GM12878 (cell line): ENCODE measurements at regions not wholly inside any gene's neighbourhood (a gene's known extent, or its start where the extent isn't known, plus 50 kb on each side); places are given as distances from the start of the nearest gene placed in this dataset.

Experiments
- ATAC-seq: fragments of 200-7000 bp; cut with Tn5 transposase; 3 replicates; pipeline ENCODE4 v1.9.1; 2020; ENCODE audit warnings: mild to moderate bottlenecking, moderate library complexity
- BruUV-seq: library from RNA; stranded (reverse); fragments of 400-500 nt; replicated peaks from 2 replicates; lab custom pipeline; 2021; lab: Mats Ljungman, UMichigan
- CTCF ChIA-PET: fragments of 300-600 bp; sonication (Branson Sonifier 250); formaldehyde crosslinking; extraction: SDS; loops from one replicate; lab custom pipeline; 2021; ENCODE audit warnings: inconsistent platforms; lab: Yijun Ruan, JAX
- POLR2A ChIA-PET: fragments of 350-600 bp; formaldehyde crosslinking; extraction: SDS; loops from one replicate; lab custom pipeline; 2021; ENCODE audit warnings: inconsistent platforms; lab: Charles Lee
- RAD21 ChIA-PET: fragments of 300-600 bp; sonication (Branson Sonifier 250); formaldehyde crosslinking; loops from one replicate; lab custom pipeline; 2023; ENCODE audit warnings: antibody characterized with exemption; ENCODE audit not compliant: unreplicated experiment; lab: Charles Lee
- SMC1A ChIA-PET: fragments of 300-600 bp; sonication (Branson Sonifier 250); formaldehyde crosslinking; loops from one replicate; lab custom pipeline; 2023; ENCODE audit not compliant: unreplicated experiment, uncharacterized antibody; lab: Charles Lee
- DNase-seq: peaks from one replicate; pipeline ENCODE4 v3.0.0-alpha.2; 2011; ENCODE audit warnings: low read depth, low spot score
- FAIRE-seq: peaks from 3 replicates; lab custom pipeline; 2011; peaks lifted over from hg19 to GRCh38; lab: Jason Lieb, UNC
- H2AFZ ChIP-seq: 2 replicates; pipeline ENCODE4 v1.6.0; 2011; ENCODE audit warnings: low read depth, low read length, control low read depth; ENCODE audit not compliant: control insufficient read depth
- H3K27ac ChIP-seq: 2 replicates; pipeline ENCODE4 v1.5.1; 2011; ENCODE audit warnings: control low read depth; ENCODE audit not compliant: control insufficient read depth, insufficient read depth
- H3K27me3 ChIP-seq, 2 experiments: replicated peaks in 1 of 2; 2 replicates each; pipeline versions ENCODE4 v1.6.0 to v1.6.1; 2011; ENCODE audit warnings: low read length in 1 of 2; ENCODE audit not compliant: control insufficient read depth in 2 of 2, insufficient read depth in 2 of 2
- H3K36me3 ChIP-seq, 2 experiments: 2 replicates each; pipeline ENCODE4 v1.5.1; 2011; ENCODE audit warnings: low read length in 1 of 2; ENCODE audit not compliant: control insufficient read depth in 2 of 2, insufficient read depth in 2 of 2
- H3K4me1 ChIP-seq: 2 replicates; pipeline ENCODE4 v1.6.1; 2011; ENCODE audit warnings: mild to moderate bottlenecking, low read length, moderate library complexity, mixed read lengths; ENCODE audit not compliant: control insufficient read depth, insufficient read depth
- H3K4me2 ChIP-seq: 2 replicates; pipeline ENCODE4 v1.6.0; 2011; ENCODE audit warnings: control low read depth; ENCODE audit not compliant: control insufficient read depth, insufficient read depth
- H3K4me3 ChIP-seq: fragments of 200-600 bp; sonication (generic); 2 replicates; pipeline ENCODE4 v1.5.1; 2016
- H3K79me2 ChIP-seq: 2 replicates; pipeline ENCODE4 v1.6.0; 2011; ENCODE audit warnings: low read length; ENCODE audit not compliant: control insufficient read depth, insufficient read depth
- H3K9ac ChIP-seq: 2 replicates; pipeline ENCODE4 v1.8.0; 2011; ENCODE audit warnings: low read length, control low read depth, mixed read lengths; ENCODE audit not compliant: control insufficient read depth, insufficient read depth
- H3K9me3 ChIP-seq: replicated peaks from 3 replicates; pipeline ENCODE4 v1.5.1; 2011; ENCODE audit warnings: mild to moderate bottlenecking, low read length; ENCODE audit not compliant: control insufficient read depth, insufficient read depth
- H4K20me1 ChIP-seq: 2 replicates; pipeline ENCODE4 v1.6.0; 2011; ENCODE audit not compliant: control insufficient read depth, insufficient read depth
- CBX3 ChIP-seq: fragments of 200-600 bp; sonication (generic); IDR thresholded peaks from 2 replicates; pipeline ENCODE4 v1.6.1; 2016; ENCODE audit warnings: low read depth, borderline replicate concordance
- CHD2 ChIP-seq: IDR thresholded peaks from 2 replicates; pipeline ENCODE4 v1.6.1; 2011; ENCODE audit warnings: low read depth, low read length, improper control_type of control experiment, borderline replicate concordance
- ESRRA ChIP-seq: IDR thresholded peaks from 2 replicates; pipeline ENCODE4 v1.6.1; 2012; ENCODE audit warnings: mild to moderate bottlenecking, low read length, improper control_type of control experiment
- LARP7 ChIP-seq: fragments of 450-650 bp; IDR thresholded peaks from 2 replicates; pipeline ENCODE4 v1.6.1; 2017; ENCODE audit warnings: mild to moderate bottlenecking
- NFYA ChIP-seq: IDR thresholded peaks from 2 replicates; pipeline ENCODE4 v1.6.1; 2011; ENCODE audit warnings: low read depth, mild to moderate bottlenecking, low read length, improper control_type of control experiment, borderline replicate concordance
- NFYB ChIP-seq: IDR thresholded peaks from 2 replicates; pipeline ENCODE4 v1.6.1; 2011; ENCODE audit warnings: low read depth, mild to moderate bottlenecking, low read length, improper control_type of control experiment, moderate library complexity; ENCODE audit not compliant: insufficient read depth
- RELB ChIP-seq: fragments of 450-650 bp; IDR thresholded peaks from 2 replicates; pipeline ENCODE4 v1.6.1; 2017; ENCODE audit warnings: low read depth, mild to moderate bottlenecking, moderate library complexity
- SKIL ChIP-seq: fragments of 450-650 bp; IDR thresholded peaks from 2 replicates; pipeline ENCODE4 v1.6.1; 2017; ENCODE audit warnings: mild to moderate bottlenecking, low read depth, inconsistent platforms; ENCODE audit not compliant: poor library complexity, severe bottlenecking
- SMARCA5 ChIP-seq: fragments of 450-650 bp; IDR thresholded peaks from 2 replicates; pipeline ENCODE4 v1.6.1; 2017; ENCODE audit warnings: mild to moderate bottlenecking
- STAT3 ChIP-seq: IDR thresholded peaks from 2 replicates; pipeline ENCODE4 v1.6.1; 2011; ENCODE audit warnings: low read depth, low read length, improper control_type of control experiment
- YY1 ChIP-seq: IDR thresholded peaks from 2 replicates; pipeline ENCODE4 v1.6.1; 2011; ENCODE audit warnings: low read depth, mild to moderate bottlenecking, low read length
- ZNF217 ChIP-seq: fragments of 450-650 bp; IDR thresholded peaks from 2 replicates; pipeline ENCODE4 v1.6.1; 2017; ENCODE audit warnings: antibody characterized with exemption, mild to moderate bottlenecking
- WGBS: methylation state at CpG from one replicate; pipeline ENCODE4 v1.1.6; 2016; ENCODE audit warnings: low lambda C conversion rate; ENCODE audit not compliant: insufficient replicate concordance, insufficient coverage; ENCODE audit errors: missing lambda C conversion rate; 5-methylcytosine and 5-hydroxymethylcytosine counted together
- in situ Hi-C: fragments of 300-500 bp; cut with MboI; formaldehyde crosslinking; loops from 9 replicates; pipeline ENCODE4 v1.14.3; 2018; ENCODE audit warnings: mixed read lengths
- intact Hi-C: fragments of 100-400 bp; cut with micrococcal nuclease; formaldehyde crosslinking; loops from one replicate; pipeline ENCODE4 v1.14.2; 2022; ENCODE audit not compliant: unreplicated experiment

GRCh38 chr3:18771931-18772330 is 346.8 kb upstream of the SATB1 start:
- H3K4me2 ChIP-seq, result no peak overlapping the region
- H3K4me1 ChIP-seq, result no peaks in the 10 kb centered on the region
- ChIA-PET RAD21 (no interaction called here), SMC1A (no interaction called here), POLR2A (no interaction called here), CTCF (interaction anchor here (1.2 kb wide), 1 partner anchor 14 kb away, joined by 3 read pairs; no protein-coding TSS in a partner anchor)
- FAIRE-seq (no peak), ATAC-seq (no peak), DNase-seq (no peak)
- H3K36me3 ChIP-seq, result no peaks in the 10 kb centered on the region
- H3K9me3 ChIP-seq, result no peaks in the 10 kb centered on the region
- no peaks in the 10 kb centered on the region for H3K27me3 ChIP-seq
- intact Hi-C loops (no loop called here), in situ Hi-C loops (no loop called here)
- no peak overlapping the region for H2AFZ ChIP-seq
- no peak overlapping the region for H3K27ac ChIP-seq
- TF ChIP-seq NFYA, result no peak
- TF ChIP-seq STAT3, result no peak
- no peak for TF ChIP-seq LARP7
- TF ChIP-seq SKIL, result no peak
- no peak for TF ChIP-seq NFYB
- no peak for TF ChIP-seq SMARCA5
- no peak for TF ChIP-seq ESRRA
- no peak for TF ChIP-seq ZNF217
- TF ChIP-seq CBX3, result no peak
- no peak for TF ChIP-seq CHD2
- no peak for TF ChIP-seq YY1
- no peak for TF ChIP-seq RELB
- no peak overlapping the region for H3K9ac ChIP-seq
- H3K79me2 ChIP-seq, result no peaks in the 10 kb centered on the region
- WGBS, result 0% methylated on average over 1 of the region's 1 CpG
- no peaks in the 10 kb centered on the region for H4K20me1 ChIP-seq
- no peak overlapping the region for H3K4me3 ChIP-seq
- BruUV-seq, result no TSS peak
